22Rv1 (cell line): ENCODE measurements at regions not wholly inside any gene's neighbourhood (a gene's known extent, or its start where the extent isn't known, plus 50 kb on each side); places are given as distances from the start of the nearest gene placed in this dataset.

Source experiments
- ZFX ChIP-seq: fragments of 450-650 bp; IDR thresholded peaks from 2 replicates; pipeline ENCODE4 v1.6.1; 2017; ENCODE audit warnings: antibody characterized with exemption, borderline replicate concordance
- TF ChIP-seq, protein P1 (sequence below): fragments of 450-650 bp; IDR thresholded peaks from 2 replicates; pipeline ENCODE4 v1.5.1; 2017; ENCODE audit warnings: mild to moderate bottlenecking

GRCh38 chr18:27619090-27619772 lies 434.1 kb upstream of the CHST9 start:
- TF ChIP-seq, protein P1, sequence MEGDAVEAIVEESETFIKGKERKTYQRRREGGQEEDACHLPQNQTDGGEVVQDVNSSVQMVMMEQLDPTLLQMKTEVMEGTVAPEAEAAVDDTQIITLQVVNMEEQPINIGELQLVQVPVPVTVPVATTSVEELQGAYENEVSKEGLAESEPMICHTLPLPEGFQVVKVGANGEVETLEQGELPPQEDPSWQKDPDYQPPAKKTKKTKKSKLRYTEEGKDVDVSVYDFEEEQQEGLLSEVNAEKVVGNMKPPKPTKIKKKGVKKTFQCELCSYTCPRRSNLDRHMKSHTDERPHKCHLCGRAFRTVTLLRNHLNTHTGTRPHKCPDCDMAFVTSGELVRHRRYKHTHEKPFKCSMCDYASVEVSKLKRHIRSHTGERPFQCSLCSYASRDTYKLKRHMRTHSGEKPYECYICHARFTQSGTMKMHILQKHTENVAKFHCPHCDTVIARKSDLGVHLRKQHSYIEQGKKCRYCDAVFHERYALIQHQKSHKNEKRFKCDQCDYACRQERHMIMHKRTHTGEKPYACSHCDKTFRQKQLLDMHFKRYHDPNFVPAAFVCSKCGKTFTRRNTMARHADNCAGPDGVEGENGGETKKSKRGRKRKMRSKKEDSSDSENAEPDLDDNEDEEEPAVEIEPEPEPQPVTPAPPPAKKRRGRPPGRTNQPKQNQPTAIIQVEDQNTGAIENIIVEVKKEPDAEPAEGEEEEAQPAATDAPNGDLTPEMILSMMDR: no peak
- TF ChIP-seq ZFX: no peak
